ENCODE measurements at regions not wholly inside any gene's neighbourhood (a gene's known extent, or its start where the extent isn't known, plus 50 kb on each side); places are given as distances from the start of the nearest gene placed in this dataset.

- 83 to 93% (median 87%) methylated on average over 1 of the region's 1 CpG for WGBS, 4 donors
- no peak for ATAC-seq
- TF ChIP-seq CTCF (IDR thresholded peaks at IDR 0.05): no peak
- no peak for TF ChIP-seq POLR2A (IDR thresholded peaks at IDR 0.05)
- DNase-seq: no peak
- H3K27ac ChIP-seq: no peak overlapping the region
- no peaks in the 10 kb centered on the region for H3K36me3 ChIP-seq
- H3K4me1 ChIP-seq: no peaks in the 10 kb centered on the region
- no peak overlapping the region for H3K4me3 ChIP-seq
- H3K27me3 ChIP-seq: no peaks in the 10 kb centered on the region
- H3K9me3 ChIP-seq: peaks cover 0 to 4% (median 0%) of the 10 kb centered on the region in 12 donors
- intact Hi-C loops (cut with DNase I): no loop called here
These were observed 270.3 kb downstream of the MZT1 start for GRCh38 chr13:72457151-72457550.

- Histone ChIP-seq H3K27me3 (no peaks in the 10 kb centered on the region), H3K4me1 (no peaks in the 10 kb centered on the region), H3K9me3 (peaks cover 0 to 4% (median 0%) of the 10 kb centered on the region in 12 donors), H3K27ac (no peak overlapping the region), H3K4me3 (no peak overlapping the region), H3K36me3 (no peaks in the 10 kb centered on the region)
- TF ChIP-seq CTCF (IDR thresholded peaks at IDR 0.05) (no peak), POLR2A (IDR thresholded peaks at IDR 0.05) (no peak)
- no peak for ATAC-seq
- WGBS, 4 donors: 59 to 76% (median 66%) methylated on average over 2 of the region's 2 CpGs
- intact Hi-C loops (cut with DNase I): no loop called here
- no peak for DNase-seq
These were observed 270.9 kb downstream of the MZT1 start for GRCh38 chr13:72456486-72456885.

- no peak overlapping the region for H3K4me3 ChIP-seq
- H3K36me3 ChIP-seq: no peaks in the 10 kb centered on the region
- DNase-seq (no peak), ATAC-seq (no peak)
- no peaks in the 10 kb centered on the region for H3K4me1 ChIP-seq
- peaks cover 0 to 4% (median 0%) of the 10 kb centered on the region in 12 donors for H3K9me3 ChIP-seq
- intact Hi-C loops (cut with DNase I): no loop called here
- TF ChIP-seq CTCF (IDR thresholded peaks at IDR 0.05) (no peak), POLR2A (IDR thresholded peaks at IDR 0.05) (no peak)
- no peaks in the 10 kb centered on the region for H3K27me3 ChIP-seq
- no peak overlapping the region for H3K27ac ChIP-seq
- WGBS, 4 donors: 90 to 96% (median 93%) methylated on average over 5 of the region's 5 CpGs
These were observed 274.3 kb downstream of the MZT1 start for GRCh38 chr13:72453161-72453560.

GRCh38 chr13:72448082-72448481 lies 279.3 kb downstream of the MZT1 start:
- peaks cover 0 to 4% (median 0%) of the 10 kb centered on the region in 12 donors for H3K9me3 ChIP-seq
- DNase-seq (no peak), ATAC-seq (no peak)
- H3K4me1 ChIP-seq: no peaks in the 10 kb centered on the region
- intact Hi-C loops (cut with DNase I): no loop called here
- no peak for TF ChIP-seq CTCF (IDR thresholded peaks at IDR 0.05)
- no peak for TF ChIP-seq POLR2A (IDR thresholded peaks at IDR 0.05)
- no peaks in the 10 kb centered on the region for H3K36me3 ChIP-seq
- H3K4me3 ChIP-seq: no peak overlapping the region
- H3K27ac ChIP-seq: no peak overlapping the region
- WGBS, 4 donors: 77 to 88% (median 83%) methylated on average over 1 of the region's 1 CpG
- H3K27me3 ChIP-seq: no peaks in the 10 kb centered on the region

All from heart left ventricle (tissue), 16 donors.